ENCODE measurements at regions not wholly inside any gene's neighbourhood (a gene's known extent, or its start where the extent isn't known, plus 50 kb on each side); places are given as distances from the start of the nearest gene placed in this dataset.

DNA sequence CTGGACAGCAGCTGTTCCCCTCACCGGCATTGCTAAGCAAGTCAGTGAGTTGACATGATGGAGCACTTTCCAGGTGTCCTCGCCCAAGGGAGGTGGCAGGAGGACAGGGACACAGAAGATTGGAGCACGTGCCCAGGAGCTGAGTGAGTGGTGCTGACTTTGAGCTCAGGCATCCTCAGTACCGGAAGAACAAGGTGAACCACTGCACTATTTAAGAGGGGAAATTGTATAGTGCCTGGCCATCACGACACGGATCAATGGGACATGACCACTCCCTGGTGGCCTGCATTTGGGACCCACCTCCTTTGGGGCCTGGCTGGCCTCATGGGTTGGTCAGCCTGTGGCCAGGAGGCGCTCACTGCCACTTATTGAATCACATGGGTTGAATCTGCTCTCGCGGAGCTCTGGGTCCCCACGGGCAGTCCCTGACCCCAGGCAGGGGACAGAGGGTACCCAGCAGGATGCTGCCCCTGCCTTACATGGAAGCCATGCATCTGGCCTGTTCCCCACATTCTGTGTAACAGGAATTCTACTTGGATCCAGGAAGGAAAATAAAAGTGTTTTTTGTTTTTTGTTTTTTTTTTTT lies 206.9 kb upstream of the ZNF536 start:
- Mint-ChIP-seq H3K9me3 (peaks cover 52% of the 10 kb centered on the region), H3K36me3 (ENCODE audit: low read depth) (no peaks in the 10 kb centered on the region), H3K27ac (no peak overlapping the region), H3K4me1 (ENCODE audit: low read depth) (no peaks in the 10 kb centered on the region), H3K4me3 (no peak overlapping the region), H3K27me3 (ENCODE audit: insufficient read depth) (peaks cover 2% of the 10 kb centered on the region; the same call in 1 of the 2 replicates)
- TF ChIP-seq, protein P1, sequence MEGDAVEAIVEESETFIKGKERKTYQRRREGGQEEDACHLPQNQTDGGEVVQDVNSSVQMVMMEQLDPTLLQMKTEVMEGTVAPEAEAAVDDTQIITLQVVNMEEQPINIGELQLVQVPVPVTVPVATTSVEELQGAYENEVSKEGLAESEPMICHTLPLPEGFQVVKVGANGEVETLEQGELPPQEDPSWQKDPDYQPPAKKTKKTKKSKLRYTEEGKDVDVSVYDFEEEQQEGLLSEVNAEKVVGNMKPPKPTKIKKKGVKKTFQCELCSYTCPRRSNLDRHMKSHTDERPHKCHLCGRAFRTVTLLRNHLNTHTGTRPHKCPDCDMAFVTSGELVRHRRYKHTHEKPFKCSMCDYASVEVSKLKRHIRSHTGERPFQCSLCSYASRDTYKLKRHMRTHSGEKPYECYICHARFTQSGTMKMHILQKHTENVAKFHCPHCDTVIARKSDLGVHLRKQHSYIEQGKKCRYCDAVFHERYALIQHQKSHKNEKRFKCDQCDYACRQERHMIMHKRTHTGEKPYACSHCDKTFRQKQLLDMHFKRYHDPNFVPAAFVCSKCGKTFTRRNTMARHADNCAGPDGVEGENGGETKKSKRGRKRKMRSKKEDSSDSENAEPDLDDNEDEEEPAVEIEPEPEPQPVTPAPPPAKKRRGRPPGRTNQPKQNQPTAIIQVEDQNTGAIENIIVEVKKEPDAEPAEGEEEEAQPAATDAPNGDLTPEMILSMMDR (IDR thresholded peaks at IDR 0.05): no peak
- DNase-seq: no peak

DNA sequence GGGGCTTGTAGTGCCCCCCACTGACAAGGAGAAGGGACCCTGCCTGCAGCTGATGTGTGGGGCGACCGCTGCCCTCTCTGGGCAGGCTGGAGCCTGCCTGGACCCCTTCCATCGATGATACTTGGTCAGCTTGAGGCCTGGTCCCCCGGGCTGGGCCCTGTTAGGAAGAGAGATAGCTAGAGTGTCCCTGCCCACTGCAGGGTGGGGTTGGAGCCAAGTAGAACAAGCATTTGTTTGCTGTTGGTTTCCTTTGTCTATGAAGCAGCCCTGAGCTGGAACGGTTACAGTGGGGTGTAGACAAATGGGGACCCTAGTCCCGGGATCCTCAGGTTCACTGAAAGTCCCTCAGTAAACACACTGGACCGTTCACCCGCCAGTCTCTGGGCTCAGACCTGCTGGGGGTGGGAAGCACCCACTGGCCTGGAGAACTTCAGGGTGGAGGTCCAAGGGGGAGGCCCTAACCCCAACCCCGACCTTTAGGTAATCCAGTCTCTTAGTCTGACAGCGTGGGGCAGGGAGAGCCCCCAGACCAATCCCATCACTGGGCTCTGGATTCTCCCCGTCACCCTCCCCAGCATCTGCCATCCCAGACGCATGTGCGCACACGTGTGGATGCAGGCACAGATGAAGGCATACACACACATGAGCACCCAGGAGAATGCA lies 204.8 kb upstream of the ZNF536 start:
- H3K4me1 Mint-ChIP-seq (ENCODE audit: low read depth): no peaks in the 10 kb centered on the region
- no peak for DNase-seq

DNA sequence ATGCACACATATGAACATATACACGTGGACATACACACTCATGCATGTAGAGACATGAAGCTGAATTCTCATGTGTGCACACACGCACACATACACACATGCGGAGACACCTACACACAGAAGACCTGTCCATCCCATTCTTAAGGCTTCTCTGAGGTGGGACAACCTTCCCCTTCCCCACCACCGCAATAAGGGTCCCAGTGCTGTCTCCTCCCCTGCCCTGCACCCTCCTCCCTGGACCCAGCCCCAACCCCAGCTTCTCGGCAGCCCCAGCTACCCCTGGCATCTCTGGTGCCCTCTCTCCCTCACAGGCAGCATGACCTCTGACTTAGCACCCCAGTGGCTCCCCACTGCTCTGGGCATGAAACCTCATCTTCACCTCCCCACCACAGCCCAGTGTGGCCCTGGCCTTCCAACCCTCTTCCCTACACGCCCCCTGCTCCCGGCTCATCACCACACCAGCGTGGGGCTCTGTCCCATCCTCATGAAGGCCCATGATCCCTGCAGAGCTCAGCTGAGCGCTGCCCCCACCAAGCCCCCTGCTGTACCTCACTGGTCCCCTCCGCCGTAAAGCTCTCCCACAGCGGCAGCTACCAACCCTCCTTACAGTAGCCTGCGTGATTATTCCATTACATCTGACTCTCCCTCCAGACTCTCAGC lies 204.1 kb upstream of the ZNF536 start:
- peaks cover 2% of the 10 kb centered on the region; the same call in 1 of the 2 replicates for H3K27me3 Mint-ChIP-seq (ENCODE audit: insufficient read depth)

More for the DNA sequence above, 204.8 kb upstream of the ZNF536 start:
- Mint-ChIP-seq H3K4me3 (no peak overlapping the region), H3K27me3 (ENCODE audit: insufficient read depth) (peaks cover 2% of the 10 kb centered on the region; the same call in 1 of the 2 replicates), H3K9me3 (peaks cover 44% of the 10 kb centered on the region), H3K27ac (no peak overlapping the region), H3K36me3 (ENCODE audit: low read depth) (no peaks in the 10 kb centered on the region)
- TF ChIP-seq, protein P1 (IDR thresholded peaks at IDR 0.05): no peak

DNA sequence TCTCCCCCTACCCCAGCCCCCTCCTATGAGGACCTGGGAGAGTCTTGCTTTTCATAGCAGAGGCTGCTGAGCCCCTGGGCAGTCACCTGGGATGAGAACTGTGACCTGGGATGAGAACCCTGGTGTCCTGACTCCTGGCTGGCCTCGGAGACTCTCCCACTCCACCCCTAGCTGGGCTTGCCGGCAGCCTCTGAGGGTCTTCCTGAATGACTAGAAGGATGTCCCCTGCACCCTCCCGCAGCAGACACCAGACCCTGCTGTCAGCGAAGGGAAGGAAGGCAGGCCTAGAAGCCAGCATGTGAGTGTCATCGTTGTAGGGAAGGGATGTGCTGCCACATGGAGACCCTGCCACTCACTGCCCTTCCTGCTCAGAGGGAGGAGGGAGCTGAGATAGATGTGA lies 203.4 kb upstream of the ZNF536 start:
- Mint-ChIP-seq H3K9me3 (peaks cover 34% of the 10 kb centered on the region), H3K27me3 (ENCODE audit: insufficient read depth) (peaks cover 4% of the 10 kb centered on the region; the same call in 1 of the 2 replicates), H3K4me1 (ENCODE audit: low read depth) (no peaks in the 10 kb centered on the region), H3K4me3 (no peak overlapping the region), H3K27ac (no peak overlapping the region), H3K36me3 (ENCODE audit: low read depth) (no peaks in the 10 kb centered on the region)
- TF ChIP-seq, protein P1 (IDR thresholded peaks at IDR 0.05): no peak
- DNase-seq: no peak

More for the DNA sequence above, 204.1 kb upstream of the ZNF536 start:
- H3K36me3 Mint-ChIP-seq (ENCODE audit: low read depth): no peaks in the 10 kb centered on the region
- TF ChIP-seq, protein P1 (IDR thresholded peaks at IDR 0.05): no peak
- no peak overlapping the region for H3K27ac Mint-ChIP-seq
- no peaks in the 10 kb centered on the region for H3K4me1 Mint-ChIP-seq (ENCODE audit: low read depth)
- no peak for DNase-seq
- H3K4me3 Mint-ChIP-seq: no peak overlapping the region
- peaks cover 40% of the 10 kb centered on the region for H3K9me3 Mint-ChIP-seq

DNA sequence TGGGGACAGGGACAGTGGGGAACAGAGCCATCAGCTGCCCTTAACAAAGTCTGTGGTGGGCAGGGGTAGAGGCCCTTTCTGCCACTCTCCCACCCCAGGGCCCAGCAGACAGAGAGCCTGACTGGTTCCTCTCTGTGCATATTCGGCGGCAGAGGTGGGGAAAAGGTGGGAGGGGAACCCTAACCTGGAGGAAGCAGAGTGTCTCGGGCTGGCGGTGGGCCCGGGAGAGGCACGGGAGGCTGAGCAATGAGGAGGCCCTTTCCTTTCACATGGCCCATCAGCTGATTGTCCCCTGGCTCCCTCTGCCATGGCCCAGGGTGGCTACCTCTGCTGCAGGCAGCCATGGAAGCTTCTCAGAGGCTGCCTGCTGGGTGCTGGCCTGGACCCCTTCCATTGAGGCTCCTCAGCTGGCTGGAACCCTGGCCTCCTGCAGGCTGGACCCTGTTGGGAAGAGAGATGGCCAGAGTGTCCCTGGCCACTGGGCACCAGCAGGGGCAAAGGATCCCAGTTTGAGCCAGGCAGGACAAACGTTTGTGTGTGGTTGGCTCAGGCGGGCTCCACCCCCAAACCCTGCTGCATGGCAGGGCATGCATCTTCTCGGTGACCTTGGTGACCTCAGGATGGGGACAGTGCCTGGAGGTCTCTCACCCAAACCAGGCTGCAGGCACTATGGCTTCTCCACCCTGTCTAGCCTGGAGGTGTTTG lies 202.8 kb upstream of the ZNF536 start:
- no peak overlapping the region for H3K4me3 Mint-ChIP-seq
- DNase-seq: no peak
- H3K36me3 Mint-ChIP-seq (ENCODE audit: low read depth): no peaks in the 10 kb centered on the region
- H3K27me3 Mint-ChIP-seq (ENCODE audit: insufficient read depth): peaks cover 4% of the 10 kb centered on the region; the same call in 1 of the 2 replicates
- no peaks in the 10 kb centered on the region for H3K4me1 Mint-ChIP-seq (ENCODE audit: low read depth)
- peaks cover 33% of the 10 kb centered on the region for H3K9me3 Mint-ChIP-seq
- TF ChIP-seq, protein P1 (IDR thresholded peaks at IDR 0.05): no peak
- H3K27ac Mint-ChIP-seq: no peak overlapping the region
